Panc1 (cell line): ENCODE measurements at regions not wholly inside any gene's neighbourhood (a gene's known extent, or its start where the extent isn't known, plus 50 kb on each side); places are given as distances from the start of the nearest gene placed in this dataset.

Experiments
- ATAC-seq: fragments of 200-7000 bp; cut with Tn5 transposase; 2 replicates; pipeline ENCODE4 v1.9.1; 2020; ENCODE audit warnings: mild to moderate bottlenecking, moderate library complexity
- BruUV-seq: library from RNA; stranded (reverse); fragments of 400-500 nt; replicated peaks from 2 replicates; lab custom pipeline; 2021; lab: Mats Ljungman, UMichigan
- CTCF ChIA-PET: fragments of 300-600 bp; sonication (Branson Sonifier 250); formaldehyde crosslinking; loops from one replicate; lab custom pipeline; 2022; ENCODE audit warnings: antibody characterized with exemption; lab: Charles Lee
- POLR2A ChIA-PET: fragments of 300-600 bp; sonication (Branson Sonifier 250); formaldehyde crosslinking; loops from one replicate; lab custom pipeline; 2022; ENCODE audit warnings: antibody characterized with exemption; lab: Charles Lee
- DNase-seq: peaks from one replicate; pipeline ENCODE4 v3.0.0-alpha.2; 2010; ENCODE audit warnings: low read depth, low spot score
- H3K27ac ChIP-seq: 2 replicates; pipeline ENCODE4 v1.5.1; 2011; ENCODE audit warnings: mild to moderate bottlenecking, low read length, inconsistent platforms
- H3K27me3 ChIP-seq: fragments of 200-500 bp; sonication (Bioruptor generic); 2 replicates; pipeline ENCODE4 v1.6.0; 2014; ENCODE audit warnings: low read length, inconsistent platforms; ENCODE audit not compliant: control insufficient read depth, insufficient read depth
- H3K36me3 ChIP-seq: fragments of 200-500 bp; sonication (Bioruptor generic); 2 replicates; pipeline ENCODE4 v1.5.1; 2014; ENCODE audit warnings: inconsistent platforms, mild to moderate bottlenecking, low read length, moderate library complexity; ENCODE audit not compliant: control insufficient read depth, insufficient read depth
- H3K4me1 ChIP-seq: 2 replicates; pipeline ENCODE4 v1.5.1; 2011; ENCODE audit warnings: inconsistent platforms, mild to moderate bottlenecking, low read length, moderate library complexity; ENCODE audit not compliant: control insufficient read depth, insufficient read depth
- H3K4me3 ChIP-seq, 2 experiments: 2 replicates each; pipeline ENCODE4 v1.5.1; 2011 to 2012; ENCODE audit warnings: low read depth in 2 of 2, low read length in 2 of 2, mild to moderate bottlenecking in 2 of 2, inconsistent platforms in 1 of 2, moderate library complexity in 1 of 2
- H3K9me3 ChIP-seq: fragments of 200-500 bp; sonication (Bioruptor generic); 2 replicates; pipeline ENCODE4 v1.5.1; 2014; ENCODE audit warnings: low read depth, mild to moderate bottlenecking, inconsistent platforms, low read length, moderate library complexity; ENCODE audit not compliant: control insufficient read depth, insufficient read depth
- CTCF ChIP-seq: fragments of 450-650 bp; IDR thresholded peaks from 2 replicates; pipeline ENCODE4 v1.5.1; 2017; ENCODE audit warnings: mild to moderate bottlenecking
- POLR2AphosphoS5 ChIP-seq: IDR thresholded peaks from 2 replicates; pipeline ENCODE4 v1.6.1; 2012; ENCODE audit warnings: mild to moderate bottlenecking, low read depth, low read length, moderate library complexity
- REST ChIP-seq, 2 experiments: IDR thresholded peaks; 2 replicates each; pipeline ENCODE4 v1.6.1; 2011 to 2012; ENCODE audit warnings: low read depth in 2 of 2, control low read depth in 1 of 2, low read length in 1 of 2, mild to moderate bottlenecking in 1 of 2, moderate library complexity in 1 of 2; ENCODE audit not compliant: insufficient read depth in 1 of 2
- SIN3A ChIP-seq: IDR thresholded peaks from 2 replicates; pipeline ENCODE4 v1.6.1; 2012; ENCODE audit warnings: low read depth, mild to moderate bottlenecking, low read length, moderate library complexity, borderline replicate concordance; ENCODE audit not compliant: insufficient read depth
- TCF7L2 ChIP-seq: IDR thresholded peaks from 2 replicates; pipeline ENCODE4 v1.6.1; 2011; ENCODE audit warnings: mild to moderate bottlenecking, low read depth, low read length, inconsistent platforms
- in situ Hi-C: cut with HindIII; loops from 2 replicates; pipeline ENCODE4 v1.10.0; 2016; ENCODE audit warnings: low sequenced_read_pairs, low pct_unique_long_range_greater_than_20kb
- intact Hi-C: fragments of 100-400 bp; cut with micrococcal nuclease; formaldehyde crosslinking; loops from one replicate; pipeline ENCODE4 v1.10.0; 2022; ENCODE audit not compliant: unreplicated experiment

GRCh38 chr14:53531156-53531555 lies 378.0 kb upstream of the DDHD1 start:
- TF ChIP-seq TCF7L2 (no peak), CTCF (no peak), SIN3A (no peak)
- ChIA-PET CTCF (no interaction called here), POLR2A (no interaction called here)
- in situ Hi-C loops: no loop called here
- no peaks in the 10 kb centered on the region for H3K4me1 ChIP-seq
- no peaks in the 10 kb centered on the region for H3K27me3 ChIP-seq
- H3K9me3 ChIP-seq: no peaks in the 10 kb centered on the region
- BruUV-seq: no TSS peak
- no peaks in the 10 kb centered on the region for H3K36me3 ChIP-seq
- no peak overlapping the region for H3K4me3 ChIP-seq
- no peak for ATAC-seq
- H3K27ac ChIP-seq: no peak overlapping the region
- DNase-seq: no peak
- intact Hi-C loops: no loop called here

- no peak for TF ChIP-seq POLR2AphosphoS5
- TF ChIP-seq CTCF: no peak
- no peak overlapping the region for H3K27ac ChIP-seq
- BruUV-seq: no TSS peak
- no peaks in the 10 kb centered on the region for H3K27me3 ChIP-seq
- in situ Hi-C loops (no loop called here), intact Hi-C loops (no loop called here)
- DNase-seq (no peak), ATAC-seq (no peak)
- ChIA-PET POLR2A (no interaction called here), CTCF (no interaction called here)
- no peaks in the 10 kb centered on the region for H3K36me3 ChIP-seq
- no peaks in the 10 kb centered on the region for H3K9me3 ChIP-seq
- H3K4me1 ChIP-seq: no peaks in the 10 kb centered on the region
- H3K4me3 ChIP-seq: no peak overlapping the region
These were observed 376.4 kb upstream of the DDHD1 start for GRCh38 chr14:53529519-53529918.

GRCh38 chr14:53528185-53528671 lies 375.1 kb upstream of the DDHD1 start:
- CTCF ChIA-PET: no interaction called here
- TF ChIP-seq TCF7L2 (no peak), POLR2AphosphoS5 (no peak), CTCF (no peak), SIN3A (no peak), REST (IDR thresholded peaks at IDR 0.05; ENCODE audit: insufficient read depth in 1 of 2, low read depth in 2 of 2, low read length in 1 of 2) (no peak)
- no peak for ATAC-seq

More at GRCh38 chr14:53528185-53528671, 375.1 kb upstream of the DDHD1 start:
- H3K27ac ChIP-seq: no peak overlapping the region
- H3K27me3 ChIP-seq: no peaks in the 10 kb centered on the region
- no peak overlapping the region for H3K4me3 ChIP-seq
- no TSS peak for BruUV-seq
- intact Hi-C loops (no loop called here), in situ Hi-C loops (no loop called here)
- no peak for DNase-seq
- no peaks in the 10 kb centered on the region for H3K36me3 ChIP-seq
- H3K9me3 ChIP-seq: no peaks in the 10 kb centered on the region
- no peaks in the 10 kb centered on the region for H3K4me1 ChIP-seq
- POLR2A ChIA-PET: no interaction called here
